HepG2 (cell line): ENCODE measurements at regions not wholly inside any gene's neighbourhood (a gene's known extent, or its start where the extent isn't known, plus 50 kb on each side); places are given as distances from the start of the nearest gene placed in this dataset.

Experiments used
- ARNT2 ChIP-seq: sonication (generic); formaldehyde crosslinking; IDR thresholded peaks from 2 replicates; pipeline ENCODE4 v1.8.0; 2022; ENCODE audit warnings: mild to moderate bottlenecking, low read depth, missing genetic modification reagents, moderate library complexity
- CREM ChIP-seq, 2 experiments: sonication (generic) in 1 of 2; formaldehyde crosslinking in 1 of 2; IDR thresholded peaks; 2 replicates each; pipeline versions ENCODE4 v1.4.0 to v1.6.1; 2016 to 2020; ENCODE audit warnings: antibody characterized with exemption in 1 of 2, mild to moderate bottlenecking in 1 of 2, missing genetic modification reagents in 1 of 2
- FOXC1 ChIP-seq: sonication (generic); formaldehyde crosslinking; IDR thresholded peaks from 2 replicates; pipeline ENCODE4 v1.8.0; 2022; ENCODE audit warnings: mild to moderate bottlenecking, missing genetic modification reagents, borderline replicate concordance
- HDAC1 ChIP-seq: sonication (generic); formaldehyde crosslinking; IDR thresholded peaks from 2 replicates; pipeline ENCODE4 v1.5.1; 2020; ENCODE audit warnings: mild to moderate bottlenecking, missing genetic modification reagents
- MAF1 ChIP-seq: sonication (generic); formaldehyde crosslinking; IDR thresholded peaks from 2 replicates; pipeline ENCODE4 v1.5.0; 2020; ENCODE audit warnings: missing genetic modification reagents, borderline replicate concordance
- MAZ ChIP-seq, 2 experiments: sonication (generic) in 1 of 2; formaldehyde crosslinking in 1 of 2; IDR thresholded peaks; 2 replicates each; pipeline versions ENCODE4 v1.5.0 to v1.6.1; 2012 to 2020; ENCODE audit warnings: low read depth in 2 of 2, mild to moderate bottlenecking in 2 of 2, borderline replicate concordance in 1 of 2, improper control_type of control experiment in 1 of 2, low read length in 1 of 2, missing genetic modification reagents in 1 of 2, moderate library complexity in 1 of 2
- NCOR1 ChIP-seq: fragments of 200-600 bp; sonication (generic); IDR thresholded peaks from 2 replicates; pipeline ENCODE4 v1.7.0; 2017; ENCODE audit warnings: antibody characterized with exemption, low read length, borderline replicate concordance
- NFKBIZ ChIP-seq: IDR thresholded peaks from 2 replicates; pipeline ENCODE4 v1.6.1; 2018; ENCODE audit warnings: missing genetic modification reagents, missing compliant biosample characterization
- THAP7 ChIP-seq: sonication (generic); formaldehyde crosslinking; IDR thresholded peaks from 2 replicates; pipeline ENCODE4 v1.8.1; 2023; ENCODE audit warnings: mild to moderate bottlenecking, missing genetic modification reagents
- TSC22D2 ChIP-seq: sonication (generic); formaldehyde crosslinking; IDR thresholded peaks from 2 replicates; pipeline ENCODE4 v1.5.1; 2020; ENCODE audit warnings: missing genetic modification reagents, mild to moderate bottlenecking, borderline replicate concordance
- ZNF205 ChIP-seq: IDR thresholded peaks from 2 replicates; pipeline ENCODE4 v1.6.1; 2018; ENCODE audit warnings: missing biosample characterization, missing genetic modification reagents
- ZNF597 ChIP-seq: sonication (generic); formaldehyde crosslinking; IDR thresholded peaks from 2 replicates; pipeline ENCODE4 v1.5.0; 2020; ENCODE audit warnings: missing genetic modification reagents
- TF ChIP-seq, protein P1 (sequence below): sonication (generic); formaldehyde crosslinking; IDR thresholded peaks from 2 replicates; pipeline ENCODE4 v1.5.0; 2020; ENCODE audit warnings: mild to moderate bottlenecking, missing genetic modification reagents, borderline replicate concordance
- TF ChIP-seq, protein P2 (sequence below): sonication (generic); formaldehyde crosslinking; IDR thresholded peaks from 2 replicates; pipeline ENCODE4 v1.4.0; 2020; ENCODE audit warnings: mild to moderate bottlenecking, missing genetic modification reagents
- TF ChIP-seq, protein P3 (sequence below): sonication (generic); formaldehyde crosslinking; IDR thresholded peaks from 2 replicates; pipeline ENCODE4 v1.5.1; 2020; ENCODE audit warnings: mild to moderate bottlenecking, missing genetic modification reagents, moderate library complexity
- TF ChIP-seq, protein P4 (sequence below): IDR thresholded peaks from 2 replicates; pipeline ENCODE4 v1.6.1; 2016; ENCODE audit warnings: low read depth, missing genetic modification reagents, missing compliant biosample characterization

DNA sequence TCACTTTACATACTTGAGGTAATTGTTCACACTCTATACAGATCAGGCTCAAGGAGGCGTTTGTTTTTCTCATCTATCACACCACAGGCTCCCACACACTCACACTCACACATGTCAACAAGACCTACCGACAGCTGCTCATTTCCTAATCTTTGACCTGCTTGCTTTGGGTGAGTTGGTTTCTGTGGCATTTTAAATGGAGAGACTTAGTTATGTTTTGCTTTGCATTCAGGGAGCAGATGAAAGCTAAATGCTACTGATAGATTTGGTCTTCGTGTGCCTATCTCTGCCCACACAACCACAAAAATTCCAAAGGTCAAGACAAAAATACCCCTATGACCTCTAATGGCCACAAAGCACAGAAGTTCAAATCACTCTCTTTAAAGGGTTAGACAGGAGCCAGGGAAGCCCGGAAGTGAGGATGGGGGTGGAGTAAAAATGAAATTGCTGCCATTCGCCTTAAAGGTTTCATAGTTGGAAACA, 203.5 kb upstream of the G2E3 start (continued):
- TF ChIP-seq, protein P1, sequence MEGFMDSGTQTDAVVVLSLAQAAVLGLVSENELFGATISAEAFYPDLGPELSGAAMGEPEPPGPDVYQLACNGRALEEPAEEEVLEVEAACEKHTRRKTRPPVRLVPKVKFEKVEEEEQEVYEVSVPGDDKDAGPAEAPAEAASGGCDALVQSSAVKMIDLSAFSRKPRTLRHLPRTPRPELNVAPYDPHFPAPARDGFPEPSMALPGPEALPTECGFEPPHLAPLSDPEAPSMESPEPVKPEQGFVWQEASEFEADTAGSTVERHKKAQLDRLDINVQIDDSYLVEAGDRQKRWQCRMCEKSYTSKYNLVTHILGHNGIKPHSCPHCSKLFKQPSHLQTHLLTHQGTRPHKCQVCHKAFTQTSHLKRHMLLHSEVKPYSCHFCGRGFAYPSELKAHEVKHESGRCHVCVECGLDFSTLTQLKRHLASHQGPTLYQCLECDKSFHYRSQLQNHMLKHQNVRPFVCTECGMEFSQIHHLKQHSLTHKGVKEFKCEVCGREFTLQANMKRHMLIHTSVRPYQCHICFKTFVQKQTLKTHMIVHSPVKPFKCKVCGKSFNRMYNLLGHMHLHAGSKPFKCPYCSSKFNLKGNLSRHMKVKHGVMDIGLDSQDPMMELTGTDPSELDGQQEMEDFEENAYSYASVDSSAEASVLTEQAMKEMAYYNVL (CRISPR knock-in tag) = no peak
- no peak for TF ChIP-seq NFKBIZ (CRISPR knock-in tag)
- no peak for TF ChIP-seq HDAC1
- TF ChIP-seq ZNF205 = no peak
- no peak for TF ChIP-seq MAZ (IDR thresholded peaks at IDR 0.05; ENCODE audit: borderline replicate concordance, low read depth, low read length)
- no peak for TF ChIP-seq MAZ (CRISPR knock-in tag; IDR thresholded peaks at IDR 0.05; ENCODE audit: low read depth)
- TF ChIP-seq NCOR1 = peak; percentile 50; the same call in 1 of the 2 replicates
- TF ChIP-seq FOXC1 (CRISPR knock-in tag) = no peak
- TF ChIP-seq, protein P2, sequence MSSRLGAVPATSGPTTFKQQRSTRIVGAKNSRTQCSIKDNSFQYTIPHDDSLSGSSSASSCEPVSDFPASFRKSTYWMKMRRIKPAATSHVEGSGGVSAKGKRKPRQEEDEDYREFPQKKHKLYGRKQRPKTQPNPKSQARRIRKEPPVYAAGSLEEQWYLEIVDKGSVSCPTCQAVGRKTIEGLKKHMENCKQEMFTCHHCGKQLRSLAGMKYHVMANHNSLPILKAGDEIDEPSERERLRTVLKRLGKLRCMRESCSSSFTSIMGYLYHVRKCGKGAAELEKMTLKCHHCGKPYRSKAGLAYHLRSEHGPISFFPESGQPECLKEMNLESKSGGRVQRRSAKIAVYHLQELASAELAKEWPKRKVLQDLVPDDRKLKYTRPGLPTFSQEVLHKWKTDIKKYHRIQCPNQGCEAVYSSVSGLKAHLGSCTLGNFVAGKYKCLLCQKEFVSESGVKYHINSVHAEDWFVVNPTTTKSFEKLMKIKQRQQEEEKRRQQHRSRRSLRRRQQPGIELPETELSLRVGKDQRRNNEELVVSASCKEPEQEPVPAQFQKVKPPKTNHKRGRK (CRISPR knock-in tag) = no peak
- TF ChIP-seq CREM (IDR thresholded peaks at IDR 0.05) = peak; percentile 44; the same call in 1 of the 2 replicates
- TF ChIP-seq CREM (CRISPR knock-in tag; IDR thresholded peaks at IDR 0.05) = no peak
- TF ChIP-seq, protein P3, sequence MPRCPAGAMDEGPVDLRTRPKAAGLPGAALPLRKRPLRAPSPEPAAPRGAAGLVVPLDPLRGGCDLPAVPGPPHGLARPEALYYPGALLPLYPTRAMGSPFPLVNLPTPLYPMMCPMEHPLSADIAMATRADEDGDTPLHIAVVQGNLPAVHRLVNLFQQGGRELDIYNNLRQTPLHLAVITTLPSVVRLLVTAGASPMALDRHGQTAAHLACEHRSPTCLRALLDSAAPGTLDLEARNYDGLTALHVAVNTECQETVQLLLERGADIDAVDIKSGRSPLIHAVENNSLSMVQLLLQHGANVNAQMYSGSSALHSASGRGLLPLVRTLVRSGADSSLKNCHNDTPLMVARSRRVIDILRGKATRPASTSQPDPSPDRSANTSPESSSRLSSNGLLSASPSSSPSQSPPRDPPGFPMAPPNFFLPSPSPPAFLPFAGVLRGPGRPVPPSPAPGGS (CRISPR knock-in tag) = no peak
- no peak for TF ChIP-seq ARNT2 (CRISPR knock-in tag)
- TF ChIP-seq, protein P4, sequence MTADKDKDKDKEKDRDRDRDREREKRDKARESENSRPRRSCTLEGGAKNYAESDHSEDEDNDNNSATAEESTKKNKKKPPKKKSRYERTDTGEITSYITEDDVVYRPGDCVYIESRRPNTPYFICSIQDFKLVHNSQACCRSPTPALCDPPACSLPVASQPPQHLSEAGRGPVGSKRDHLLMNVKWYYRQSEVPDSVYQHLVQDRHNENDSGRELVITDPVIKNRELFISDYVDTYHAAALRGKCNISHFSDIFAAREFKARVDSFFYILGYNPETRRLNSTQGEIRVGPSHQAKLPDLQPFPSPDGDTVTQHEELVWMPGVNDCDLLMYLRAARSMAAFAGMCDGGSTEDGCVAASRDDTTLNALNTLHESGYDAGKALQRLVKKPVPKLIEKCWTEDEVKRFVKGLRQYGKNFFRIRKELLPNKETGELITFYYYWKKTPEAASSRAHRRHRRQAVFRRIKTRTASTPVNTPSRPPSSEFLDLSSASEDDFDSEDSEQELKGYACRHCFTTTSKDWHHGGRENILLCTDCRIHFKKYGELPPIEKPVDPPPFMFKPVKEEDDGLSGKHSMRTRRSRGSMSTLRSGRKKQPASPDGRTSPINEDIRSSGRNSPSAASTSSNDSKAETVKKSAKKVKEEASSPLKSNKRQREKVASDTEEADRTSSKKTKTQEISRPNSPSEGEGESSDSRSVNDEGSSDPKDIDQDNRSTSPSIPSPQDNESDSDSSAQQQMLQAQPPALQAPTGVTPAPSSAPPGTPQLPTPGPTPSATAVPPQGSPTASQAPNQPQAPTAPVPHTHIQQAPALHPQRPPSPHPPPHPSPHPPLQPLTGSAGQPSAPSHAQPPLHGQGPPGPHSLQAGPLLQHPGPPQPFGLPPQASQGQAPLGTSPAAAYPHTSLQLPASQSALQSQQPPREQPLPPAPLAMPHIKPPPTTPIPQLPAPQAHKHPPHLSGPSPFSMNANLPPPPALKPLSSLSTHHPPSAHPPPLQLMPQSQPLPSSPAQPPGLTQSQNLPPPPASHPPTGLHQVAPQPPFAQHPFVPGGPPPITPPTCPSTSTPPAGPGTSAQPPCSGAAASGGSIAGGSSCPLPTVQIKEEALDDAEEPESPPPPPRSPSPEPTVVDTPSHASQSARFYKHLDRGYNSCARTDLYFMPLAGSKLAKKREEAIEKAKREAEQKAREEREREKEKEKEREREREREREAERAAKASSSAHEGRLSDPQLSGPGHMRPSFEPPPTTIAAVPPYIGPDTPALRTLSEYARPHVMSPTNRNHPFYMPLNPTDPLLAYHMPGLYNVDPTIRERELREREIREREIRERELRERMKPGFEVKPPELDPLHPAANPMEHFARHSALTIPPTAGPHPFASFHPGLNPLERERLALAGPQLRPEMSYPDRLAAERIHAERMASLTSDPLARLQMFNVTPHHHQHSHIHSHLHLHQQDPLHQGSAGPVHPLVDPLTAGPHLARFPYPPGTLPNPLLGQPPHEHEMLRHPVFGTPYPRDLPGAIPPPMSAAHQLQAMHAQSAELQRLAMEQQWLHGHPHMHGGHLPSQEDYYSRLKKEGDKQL (CRISPR knock-in tag) = peak; percentile 35; the same call in 1 of the 2 replicates
- no peak for TF ChIP-seq ZNF597 (CRISPR knock-in tag)
- no peak for TF ChIP-seq MAF1 (CRISPR knock-in tag)
- no peak for TF ChIP-seq TSC22D2 (CRISPR knock-in tag)
- no peak for TF ChIP-seq THAP7 (CRISPR knock-in tag)
